HL-60 (cell line): ENCODE measurements at regions not wholly inside any gene's neighbourhood (a gene's known extent, or its start where the extent isn't known, plus 50 kb on each side); places are given as distances from the start of the nearest gene placed in this dataset.

ENCODE experiments used
- GABPA ChIP-seq: IDR thresholded peaks from 2 replicates; pipeline ENCODE4 v1.6.1; 2012; ENCODE audit warnings: low read depth
- POLR2AphosphoS5 ChIP-seq: IDR thresholded peaks from 2 replicates; pipeline ENCODE4 v1.6.1; 2012; ENCODE audit warnings: low read depth
- REST ChIP-seq: IDR thresholded peaks from 2 replicates; pipeline ENCODE4 v1.6.1; 2012; ENCODE audit warnings: low read depth; ENCODE audit not compliant: insufficient replicate concordance
- SPI1 ChIP-seq: IDR thresholded peaks from 2 replicates; pipeline ENCODE4 v1.6.1; 2012; ENCODE audit warnings: low read depth, mild to moderate bottlenecking, borderline replicate concordance
- TF ChIP-seq, protein P1 (sequence below): IDR thresholded peaks from one replicate; pipeline ENCODE4 v1.5.1; 2011; ENCODE audit warnings: low read length, control low read depth, inconsistent platforms; ENCODE audit not compliant: insufficient read depth

DNA sequence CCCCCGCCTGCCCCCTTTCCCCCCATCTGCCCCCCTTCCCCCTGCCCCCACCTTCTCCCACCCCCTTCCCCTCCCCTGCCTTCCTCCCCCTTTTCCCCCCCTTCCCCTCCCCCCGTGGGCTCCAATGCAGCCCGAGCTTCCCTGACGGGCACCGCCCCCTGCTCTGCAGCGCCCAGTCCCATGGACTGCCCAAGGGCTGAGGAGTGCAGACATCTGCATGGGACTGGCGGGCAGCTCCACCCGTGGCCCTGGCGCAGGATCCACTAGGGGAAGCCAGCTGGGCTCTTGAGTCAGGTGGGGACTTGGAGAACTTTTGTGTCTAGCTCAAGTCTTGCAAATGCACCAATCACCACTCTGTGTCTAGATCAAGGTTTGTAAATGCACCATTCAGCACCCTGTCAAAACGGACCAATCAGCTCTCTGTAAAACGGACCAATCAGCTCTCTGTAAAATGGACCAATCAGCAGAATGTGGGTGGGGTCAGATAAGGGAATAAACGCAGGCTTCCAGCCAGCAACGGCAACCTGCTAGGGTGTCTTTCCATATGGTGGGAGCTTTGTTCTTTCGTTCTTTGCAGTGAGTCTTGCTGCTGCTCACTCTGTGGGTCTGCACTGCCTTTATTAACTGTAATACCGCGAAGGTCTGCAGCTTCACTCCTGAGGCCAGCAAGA lies 300.5 kb upstream of the PABPC4L start:
- TF ChIP-seq, protein P1, sequence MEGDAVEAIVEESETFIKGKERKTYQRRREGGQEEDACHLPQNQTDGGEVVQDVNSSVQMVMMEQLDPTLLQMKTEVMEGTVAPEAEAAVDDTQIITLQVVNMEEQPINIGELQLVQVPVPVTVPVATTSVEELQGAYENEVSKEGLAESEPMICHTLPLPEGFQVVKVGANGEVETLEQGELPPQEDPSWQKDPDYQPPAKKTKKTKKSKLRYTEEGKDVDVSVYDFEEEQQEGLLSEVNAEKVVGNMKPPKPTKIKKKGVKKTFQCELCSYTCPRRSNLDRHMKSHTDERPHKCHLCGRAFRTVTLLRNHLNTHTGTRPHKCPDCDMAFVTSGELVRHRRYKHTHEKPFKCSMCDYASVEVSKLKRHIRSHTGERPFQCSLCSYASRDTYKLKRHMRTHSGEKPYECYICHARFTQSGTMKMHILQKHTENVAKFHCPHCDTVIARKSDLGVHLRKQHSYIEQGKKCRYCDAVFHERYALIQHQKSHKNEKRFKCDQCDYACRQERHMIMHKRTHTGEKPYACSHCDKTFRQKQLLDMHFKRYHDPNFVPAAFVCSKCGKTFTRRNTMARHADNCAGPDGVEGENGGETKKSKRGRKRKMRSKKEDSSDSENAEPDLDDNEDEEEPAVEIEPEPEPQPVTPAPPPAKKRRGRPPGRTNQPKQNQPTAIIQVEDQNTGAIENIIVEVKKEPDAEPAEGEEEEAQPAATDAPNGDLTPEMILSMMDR = no peak
- no peak for TF ChIP-seq POLR2AphosphoS5
- TF ChIP-seq REST = no peak
- no peak for TF ChIP-seq GABPA
- TF ChIP-seq SPI1 = no peak
